ENCODE measurements at regions not wholly inside any gene's neighbourhood (a gene's known extent, or its start where the extent isn't known, plus 50 kb on each side); places are given as distances from the start of the nearest gene placed in this dataset.
"Not testable (repeated sequence)": the region's sequence is repeated elsewhere in the genome, so short reads cannot be mapped to it uniquely, and the experiment has no call there.

DNA sequence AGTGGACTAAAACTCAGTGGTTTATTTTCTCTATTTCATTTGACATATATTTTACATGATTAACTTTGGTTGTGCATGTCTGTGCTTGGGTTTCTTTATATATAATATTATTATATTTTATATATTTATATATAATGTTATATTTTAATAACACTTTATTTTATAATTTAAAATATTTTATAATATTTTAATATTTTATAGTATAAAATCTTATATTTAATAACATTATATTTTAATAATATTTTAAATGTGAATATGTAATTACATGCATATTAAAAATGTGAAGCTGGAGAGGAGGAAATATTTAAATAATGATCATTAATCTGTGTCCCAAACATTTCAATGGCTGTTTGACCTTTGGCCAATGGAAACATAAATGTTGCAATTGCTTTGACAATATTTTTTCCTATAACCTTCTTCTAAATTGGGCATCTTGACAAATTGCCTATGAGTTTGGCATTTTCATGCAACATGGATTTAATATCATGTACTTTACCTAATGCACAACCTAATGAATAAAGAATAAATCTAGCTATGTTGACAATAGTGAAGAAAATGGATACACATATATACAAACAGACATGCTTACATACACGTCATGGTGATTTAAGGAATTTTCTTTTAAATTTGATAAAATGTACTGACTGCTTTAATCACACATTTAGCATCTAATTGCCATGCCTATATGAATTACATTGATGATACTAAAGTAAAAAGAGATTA is 607.1 kb downstream of the SLITRK6 start:
- no peak for DNase-seq

- DNase-seq, result no peak
Measured at GRCh38 chr13:85186356-85187045, 612.7 kb downstream of the SLITRK6 start.

DNA sequence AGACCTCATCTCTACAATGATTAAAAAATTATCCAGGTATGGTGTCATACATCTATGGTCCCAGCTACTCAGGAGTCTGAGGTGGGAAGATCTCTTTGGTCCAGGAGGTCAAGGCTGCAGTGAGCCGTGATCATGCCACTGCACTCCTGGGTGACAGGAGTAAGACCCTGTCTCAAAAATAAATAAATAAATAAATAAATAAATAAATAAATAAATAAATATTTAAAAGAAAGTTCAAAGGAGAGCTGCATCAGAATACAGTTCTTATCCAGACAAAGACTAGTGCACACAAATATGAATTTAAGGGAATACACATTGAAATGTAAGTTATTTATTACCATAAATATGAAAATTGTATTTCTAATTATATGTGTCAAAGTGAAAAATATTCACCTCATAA is 624.9 kb downstream of the SLITRK6 start:
- no peak for DNase-seq

DNA sequence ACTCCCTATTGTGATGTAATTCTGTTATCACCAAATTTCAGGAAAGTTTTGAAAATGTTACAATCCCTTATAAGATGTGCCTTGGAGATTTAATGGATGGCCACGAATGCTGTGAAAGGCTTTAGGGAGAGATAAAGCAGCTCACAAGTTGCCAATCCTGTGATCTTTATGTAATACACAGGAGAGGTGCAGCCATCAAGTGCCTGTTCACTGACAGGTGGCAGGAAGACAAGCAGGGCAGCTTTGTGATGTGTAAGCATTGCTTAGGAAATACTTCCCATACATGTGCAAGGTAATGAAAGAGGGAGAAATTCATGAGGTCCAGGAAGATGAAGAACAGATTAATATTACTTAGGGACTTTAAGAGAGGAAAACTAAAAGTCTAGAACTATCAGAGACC is 628.8 kb downstream of the SLITRK6 start:
- no peak for DNase-seq

- DNase-seq, result no peak
Measured at GRCh38 chr13:85166891-85167290, 632.3 kb downstream of the SLITRK6 start.

GRCh38 chr13:85163063-85163462 is 636.2 kb downstream of the SLITRK6 start:
- DNase-seq, result no peak

- no peak for DNase-seq
Measured at GRCh38 chr13:85148009-85148408, 651.2 kb downstream of the SLITRK6 start.

DNA sequence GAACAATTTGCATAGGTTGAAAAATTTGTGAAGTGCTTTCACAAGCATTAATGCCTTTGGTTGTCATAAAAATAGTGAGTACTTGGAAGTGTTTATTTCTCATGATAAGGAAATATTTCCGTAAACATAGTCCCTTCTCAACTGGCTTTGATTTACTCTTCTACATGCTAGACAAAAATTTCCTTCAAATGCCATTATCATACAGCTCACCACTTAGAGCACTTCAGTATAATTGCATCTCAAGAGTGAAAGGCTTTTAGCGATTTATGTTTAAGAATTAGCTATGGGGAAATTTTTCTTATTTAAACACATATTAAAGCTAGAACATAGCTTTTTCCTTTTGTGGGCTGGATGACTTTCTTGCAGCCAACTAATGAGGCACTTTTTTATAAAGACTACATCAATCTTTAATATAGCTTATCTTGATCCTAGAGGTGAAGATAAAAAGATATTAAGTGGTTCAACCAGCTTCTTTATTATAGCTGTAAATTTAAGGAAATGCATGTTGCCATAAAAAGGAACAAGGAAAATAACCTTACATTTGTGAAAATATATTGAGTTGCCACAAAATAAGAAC is 656.8 kb downstream of the SLITRK6 start:
- peak; percentile 57 for DNase-seq

DNA sequence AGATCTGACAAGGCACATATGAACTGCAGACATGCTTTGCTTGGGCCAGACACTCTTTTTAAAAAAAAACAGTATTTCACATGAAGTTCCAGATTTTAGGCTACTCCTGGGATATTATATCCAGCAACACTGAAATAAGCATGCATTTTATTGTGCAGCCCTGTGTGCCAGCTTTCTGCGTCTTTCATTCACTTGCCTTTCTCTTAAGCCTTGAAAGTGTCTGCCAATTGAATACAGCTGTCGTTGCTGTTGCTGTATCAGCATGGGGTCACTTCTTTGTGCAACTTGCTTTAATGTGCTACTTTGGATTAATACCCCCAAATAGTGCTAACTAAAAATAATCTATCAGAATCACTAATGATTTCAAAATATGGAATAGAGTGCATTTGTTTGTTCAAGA is 657.8 kb downstream of the SLITRK6 start:
- DNase-seq, result no peak

- DNase-seq, result no peak
Measured at GRCh38 chr13:85140192-85140591, 659.0 kb downstream of the SLITRK6 start.

DNA sequence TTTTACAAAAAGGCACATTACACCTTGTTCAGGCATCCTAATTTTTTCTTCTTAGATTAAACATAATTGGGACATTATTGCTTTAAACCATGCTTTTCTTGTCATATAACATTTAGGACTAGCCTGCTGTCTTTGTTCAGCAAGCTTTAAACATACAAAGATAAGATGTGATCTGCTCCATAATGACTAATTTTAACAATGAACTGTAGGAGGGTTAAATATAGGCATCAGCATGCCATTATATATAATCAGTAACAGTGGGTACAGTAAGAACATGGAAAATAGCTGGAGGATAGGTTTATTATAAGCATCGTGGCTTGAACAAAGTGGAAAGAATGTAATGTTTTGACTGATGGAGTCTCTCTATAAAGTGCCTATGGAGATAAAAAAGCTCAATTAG is 661.7 kb downstream of the SLITRK6 start:
- DNase-seq, result no peak

DNA sequence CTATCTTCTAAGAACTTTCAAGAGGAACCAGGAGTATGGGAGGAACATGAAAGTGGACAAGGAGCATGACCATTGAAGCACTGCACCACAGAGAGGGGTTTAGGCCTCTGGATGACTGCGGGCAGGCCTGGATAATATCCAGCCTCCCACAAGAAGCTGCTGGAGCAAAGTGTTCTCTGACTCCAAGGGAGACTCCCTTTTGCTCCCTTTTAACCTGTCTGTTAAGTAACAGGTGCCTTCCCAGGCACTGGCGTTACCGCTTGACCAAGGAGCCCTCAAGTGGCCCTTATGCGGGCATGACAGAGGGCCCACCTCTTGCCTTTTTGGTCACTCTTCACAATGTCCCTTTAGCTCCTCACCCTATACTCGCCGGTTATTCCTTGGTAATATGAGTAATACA is 666.2 kb downstream of the SLITRK6 start:
- DNase-seq, result no peak

DNA sequence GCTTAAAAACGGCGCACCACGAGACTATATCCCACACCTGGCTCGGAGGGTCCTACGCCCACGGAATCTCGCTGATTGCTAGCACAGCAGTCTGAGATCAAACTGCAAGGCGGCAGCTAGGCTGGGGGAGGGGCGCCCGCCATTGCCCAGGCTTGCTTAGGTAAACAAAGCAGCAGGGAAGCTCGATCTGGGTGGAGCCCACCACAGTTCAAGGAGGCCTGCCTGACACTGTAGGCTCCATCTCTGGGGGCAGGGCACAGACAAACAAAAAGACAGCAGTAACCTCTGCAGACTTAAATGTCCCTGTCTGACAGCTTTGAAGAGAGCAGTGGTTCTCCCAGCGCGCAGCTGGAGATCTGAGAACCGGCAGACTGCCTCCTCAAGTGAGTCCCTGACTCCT is 675.7 kb downstream of the SLITRK6 start:
- DNase-seq, result not testable (repeated sequence)

- DNase-seq, result no peak
Measured at GRCh38 chr13:85108356-85108755, 690.9 kb downstream of the SLITRK6 start.

- no peak for DNase-seq
Measured at GRCh38 chr13:85099245-85099644, 700.0 kb downstream of the SLITRK6 start.

GRCh38 chr13:85095418-85096272 is 703.6 kb downstream of the SLITRK6 start:
- DNase-seq, result no peak

GRCh38 chr13:85093808-85094207 is 705.4 kb downstream of the SLITRK6 start:
- no peak for DNase-seq

DNA sequence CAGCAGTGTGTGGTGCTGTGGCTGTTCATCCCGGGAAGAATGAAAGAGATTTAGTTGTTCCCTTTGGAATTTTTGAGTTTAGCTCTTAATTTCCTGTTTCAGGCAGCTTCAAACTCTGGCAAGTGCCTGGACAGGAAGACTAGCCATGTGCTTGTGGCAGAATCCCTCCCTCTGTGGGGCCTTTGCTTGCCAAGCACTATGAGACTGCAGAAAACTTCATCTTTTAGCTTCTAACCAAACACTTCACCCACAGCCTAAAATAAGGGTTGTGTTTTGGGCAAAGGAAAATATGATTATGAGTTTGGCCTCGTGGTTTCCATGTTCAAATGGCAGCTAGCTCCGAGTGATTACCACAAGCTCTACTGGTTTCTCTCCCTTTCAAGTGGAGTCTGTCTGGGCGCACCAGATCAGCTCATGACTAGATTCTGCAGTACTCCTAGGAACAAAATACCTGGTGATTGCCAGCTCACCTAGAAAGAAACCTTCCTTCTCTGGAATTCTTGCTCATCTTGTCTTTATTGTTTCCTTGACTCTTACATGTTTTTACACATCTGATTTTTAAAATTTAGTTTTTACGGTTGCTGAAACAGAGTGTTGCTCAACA is 707.5 kb downstream of the SLITRK6 start:
- no peak for DNase-seq

- DNase-seq, result no peak
Measured at GRCh38 chr13:85089186-85089585, 710.0 kb downstream of the SLITRK6 start.

GRCh38 chr13:85080691-85081090 is 718.5 kb downstream of the SLITRK6 start:
- no peak for DNase-seq

- no peak for DNase-seq
Measured at GRCh38 chr13:85076343-85076742, 722.9 kb downstream of the SLITRK6 start.

DNA sequence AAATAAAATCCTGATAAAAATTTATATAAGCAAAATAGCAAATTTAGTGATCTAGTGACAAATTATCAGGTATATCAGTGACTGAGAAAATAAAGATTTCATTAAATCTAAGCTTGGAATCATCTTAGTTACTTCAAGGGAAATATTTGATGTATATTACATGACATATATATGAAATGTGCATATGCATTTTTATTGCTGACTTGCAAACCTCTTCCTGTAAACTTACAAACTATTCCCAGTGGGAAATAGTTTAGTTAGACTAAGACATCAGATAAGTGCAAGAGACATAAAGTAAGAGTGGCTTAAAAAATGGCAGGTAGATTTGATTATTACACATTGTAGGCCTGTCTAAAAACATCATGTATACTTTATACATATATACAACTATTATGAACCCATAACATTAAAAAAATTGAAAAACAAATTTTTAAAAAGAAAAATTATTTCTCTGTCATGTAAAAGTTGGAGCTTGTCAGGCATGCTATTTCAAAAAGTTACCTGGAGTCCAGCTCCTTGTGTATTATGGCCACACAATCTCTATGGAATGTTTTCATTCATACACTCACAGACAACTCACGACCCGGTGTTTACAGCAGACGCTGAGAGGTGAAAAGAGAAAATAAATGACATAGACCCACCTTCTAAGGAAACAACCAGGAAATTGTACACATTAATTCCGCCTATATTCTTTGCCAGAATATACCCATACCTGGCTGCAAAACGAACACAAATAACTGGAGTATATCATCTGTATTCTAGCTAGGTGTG is 724.5 kb downstream of the SLITRK6 start:
- no peak for DNase-seq

Data from NCI-H1436 (cell line).